Breast epithelium (tissue), 4 donors: ENCODE measurements at regions not wholly inside any gene's neighbourhood (a gene's known extent, or its start where the extent isn't known, plus 50 kb on each side); places are given as distances from the start of the nearest gene placed in this dataset.

Source experiments
- DNase-seq, 2 donors: peaks; one replicate each; pipeline ENCODE4 v3.0.0-alpha.2; 2019; ENCODE audit warnings: low spot score in 2 of 2
- H3K27ac ChIP-seq, 2 donors: fragments of 200-600 bp; sonication (generic) in 1 of 2; one replicate each; pipeline ENCODE4 v1.5.1; 2016 to 2019; ENCODE audit warnings: mild to moderate bottlenecking in 1 of 2
- H3K27me3 ChIP-seq, 2 donors: fragments of 200-600 bp; sonication (generic) in 1 of 2; one replicate each; pipeline versions ENCODE4 v1.5.1 to v1.6.0; 2017 to 2019; ENCODE audit warnings: control low read depth in 1 of 2, mild to moderate bottlenecking in 1 of 2
- H3K36me3 ChIP-seq: fragments of 200-600 bp; one replicate; pipeline ENCODE4 v1.5.1; 2019
- H3K4me1 ChIP-seq, 2 donors: fragments of 200-600 bp; sonication (generic); one replicate each; pipeline ENCODE4 v1.5.1; 2016 to 2019; ENCODE audit warnings: control low read depth in 1 of 2
- H3K4me3 ChIP-seq, 3 donors: fragments of 200-600 bp; sonication (generic); 1 replicate in 2 of 3; 2 replicates in 1 of 3; pipeline ENCODE4 v1.5.1; 2016 to 2019; ENCODE audit warnings: mild to moderate bottlenecking in 3 of 3, moderate library complexity in 2 of 3
- H3K9me3 ChIP-seq, 2 donors: fragments of 200-600 bp; sonication (generic) in 1 of 2; one replicate each; pipeline ENCODE4 v1.5.1; 2016 to 2019; ENCODE audit warnings: control low read depth in 1 of 2
- POLR2A ChIP-seq: fragments of 450-650 bp; IDR thresholded peaks from one replicate; pipeline ENCODE4 v1.6.1; 2016; ENCODE audit warnings: antibody characterized with exemption, mild to moderate bottlenecking, moderate library complexity
- POLR2AphosphoS5 ChIP-seq, 3 donors: sonication (generic); formaldehyde crosslinking; IDR thresholded peaks; one replicate each; pipeline ENCODE4 v1.6.1; 2017; ENCODE audit warnings: antibody characterized with exemption in 3 of 3
- intact Hi-C: fragments of 100-400 bp; cut with DNase I; formaldehyde crosslinking; loops from one replicate; pipeline ENCODE4 v1.15.1; 2023; ENCODE audit warnings: low total_unique reads
- TF ChIP-seq, protein P1 (sequence below), 3 donors: fragments of 450-650 bp; IDR thresholded peaks; one replicate each; pipeline ENCODE4 v1.5.1; 2016 to 2017; ENCODE audit warnings: antibody characterized with exemption in 3 of 3, mild to moderate bottlenecking in 3 of 3, moderate library complexity in 3 of 3

DNA sequence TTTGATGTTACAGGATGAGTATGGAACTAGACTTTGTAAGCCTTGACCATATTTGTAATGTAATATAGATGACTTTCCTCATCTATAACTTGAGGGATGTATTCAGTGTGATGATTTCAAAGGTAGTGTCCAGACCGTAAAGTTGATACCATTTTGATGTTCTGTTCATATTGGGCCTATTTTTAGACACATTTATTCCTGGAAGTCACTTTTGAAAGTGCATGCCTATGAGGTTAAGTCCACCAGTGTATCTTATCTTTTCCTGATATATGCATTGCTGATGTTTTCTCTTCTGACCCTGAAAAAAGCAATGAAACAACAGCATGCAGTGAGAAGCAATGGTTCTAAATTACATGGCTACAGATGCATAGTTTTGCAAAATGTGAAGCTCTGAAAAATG is 244.7 kb upstream of the PDGFD start:
- no peak for TF ChIP-seq POLR2A
- H3K27me3 ChIP-seq = no peaks in the 10 kb centered on the region
- H3K4me3 ChIP-seq = no peak overlapping the region
- no peak overlapping the region for H3K27ac ChIP-seq
- no peaks in the 10 kb centered on the region for H3K9me3 ChIP-seq
- no peaks in the 10 kb centered on the region for H3K36me3 ChIP-seq
- H3K4me1 ChIP-seq = no peaks in the 10 kb centered on the region
- no peak for DNase-seq
- intact Hi-C loops = no loop called here

DNA sequence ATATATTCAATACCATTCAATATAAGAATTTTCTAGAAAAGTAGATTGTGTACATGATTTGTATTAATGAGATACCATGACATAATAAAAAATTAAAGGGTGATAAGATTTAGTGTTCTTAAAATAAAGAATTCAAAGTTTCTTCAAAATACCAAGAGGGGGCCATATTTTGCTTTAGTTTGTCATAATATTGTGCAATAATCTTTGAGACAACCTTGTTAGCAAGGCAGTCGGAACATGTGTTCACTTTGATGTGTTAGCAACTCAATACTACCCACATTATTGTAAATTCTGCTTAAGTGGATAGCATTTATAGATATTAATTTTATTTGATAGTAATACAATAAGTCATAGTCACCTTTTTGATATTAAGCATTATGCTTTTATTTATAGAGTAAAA is 241.3 kb upstream of the PDGFD start:
- DNase-seq = no peak
- Histone ChIP-seq H3K4me1 (no peaks in the 10 kb centered on the region), H3K4me3 (no peak overlapping the region), H3K27me3 (no peaks in the 10 kb centered on the region), H3K36me3 (no peaks in the 10 kb centered on the region), H3K27ac (no peak overlapping the region), H3K9me3 (no peaks in the 10 kb centered on the region)
- intact Hi-C loops = no loop called here
- TF ChIP-seq, protein P1, sequence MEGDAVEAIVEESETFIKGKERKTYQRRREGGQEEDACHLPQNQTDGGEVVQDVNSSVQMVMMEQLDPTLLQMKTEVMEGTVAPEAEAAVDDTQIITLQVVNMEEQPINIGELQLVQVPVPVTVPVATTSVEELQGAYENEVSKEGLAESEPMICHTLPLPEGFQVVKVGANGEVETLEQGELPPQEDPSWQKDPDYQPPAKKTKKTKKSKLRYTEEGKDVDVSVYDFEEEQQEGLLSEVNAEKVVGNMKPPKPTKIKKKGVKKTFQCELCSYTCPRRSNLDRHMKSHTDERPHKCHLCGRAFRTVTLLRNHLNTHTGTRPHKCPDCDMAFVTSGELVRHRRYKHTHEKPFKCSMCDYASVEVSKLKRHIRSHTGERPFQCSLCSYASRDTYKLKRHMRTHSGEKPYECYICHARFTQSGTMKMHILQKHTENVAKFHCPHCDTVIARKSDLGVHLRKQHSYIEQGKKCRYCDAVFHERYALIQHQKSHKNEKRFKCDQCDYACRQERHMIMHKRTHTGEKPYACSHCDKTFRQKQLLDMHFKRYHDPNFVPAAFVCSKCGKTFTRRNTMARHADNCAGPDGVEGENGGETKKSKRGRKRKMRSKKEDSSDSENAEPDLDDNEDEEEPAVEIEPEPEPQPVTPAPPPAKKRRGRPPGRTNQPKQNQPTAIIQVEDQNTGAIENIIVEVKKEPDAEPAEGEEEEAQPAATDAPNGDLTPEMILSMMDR (IDR thresholded peaks at IDR 0.05) = no peak
- TF ChIP-seq POLR2A (no peak), POLR2AphosphoS5 (IDR thresholded peaks at IDR 0.05) (no peak)

GRCh38 chr11:104404231-104405175 is 240.6 kb upstream of the PDGFD start:
- H3K4me3 ChIP-seq = no peak overlapping the region
- no peaks in the 10 kb centered on the region for H3K9me3 ChIP-seq
- TF ChIP-seq, protein P1 (IDR thresholded peaks at IDR 0.05) = no peak
- TF ChIP-seq POLR2A (no peak), POLR2AphosphoS5 (IDR thresholded peaks at IDR 0.05) (no peak)
- no peak for DNase-seq
- no peaks in the 10 kb centered on the region for H3K4me1 ChIP-seq
- no peak overlapping the region for H3K27ac ChIP-seq
- no peaks in the 10 kb centered on the region for H3K27me3 ChIP-seq
- H3K36me3 ChIP-seq = no peaks in the 10 kb centered on the region
- intact Hi-C loops = no loop called here

- no peaks in the 10 kb centered on the region for H3K36me3 ChIP-seq
- H3K27me3 ChIP-seq = no peaks in the 10 kb centered on the region
- H3K4me3 ChIP-seq = no peak overlapping the region
- H3K4me1 ChIP-seq = no peaks in the 10 kb centered on the region
- intact Hi-C loops = no loop called here
- no peak overlapping the region for H3K27ac ChIP-seq
- TF ChIP-seq, protein P1 (IDR thresholded peaks at IDR 0.05) = no peak
- no peak for TF ChIP-seq POLR2A
- no peak for TF ChIP-seq POLR2AphosphoS5 (IDR thresholded peaks at IDR 0.05)
- H3K9me3 ChIP-seq = no peaks in the 10 kb centered on the region
- DNase-seq = no peak
These were observed 239.0 kb upstream of the PDGFD start for GRCh38 chr11:104402812-104403521.

DNA sequence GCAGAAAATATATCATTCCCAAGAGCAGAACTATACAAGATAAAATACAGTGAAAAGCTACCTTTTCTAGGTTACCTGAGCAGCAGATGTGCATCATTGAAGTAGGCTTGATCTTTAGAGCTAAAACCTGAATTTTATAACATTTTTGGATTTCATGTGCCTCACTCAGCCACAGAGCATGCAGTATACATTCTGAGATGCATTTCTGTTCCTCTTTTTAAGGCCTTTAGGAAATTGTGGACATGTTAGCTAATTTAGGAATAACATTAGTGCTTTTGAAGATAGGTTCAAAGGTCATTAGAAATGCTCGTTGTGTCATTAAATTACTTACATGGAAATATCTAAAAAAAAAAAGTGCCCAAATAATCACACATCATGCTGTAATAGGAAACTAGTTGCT is 230.6 kb upstream of the PDGFD start:
- no peaks in the 10 kb centered on the region for H3K27me3 ChIP-seq
- H3K36me3 ChIP-seq = no peaks in the 10 kb centered on the region
- H3K9me3 ChIP-seq = no peaks in the 10 kb centered on the region
- H3K4me1 ChIP-seq = no peaks in the 10 kb centered on the region
- intact Hi-C loops = no loop called here
- no peak for DNase-seq
- H3K27ac ChIP-seq = no peak overlapping the region
- TF ChIP-seq POLR2AphosphoS5 (IDR thresholded peaks at IDR 0.05) = no peak
- TF ChIP-seq, protein P1 (IDR thresholded peaks at IDR 0.05) = no peak
- no peak for TF ChIP-seq POLR2A
- H3K4me3 ChIP-seq = no peak overlapping the region
